Spleen (tissue), 3 donors: ENCODE measurements at regions not wholly inside any gene's neighbourhood (a gene's known extent, or its start where the extent isn't known, plus 50 kb on each side); places are given as distances from the start of the nearest gene placed in this dataset.

Experiments
- POLR2A ChIP-seq, 3 donors: fragments of 450-650 bp; IDR thresholded peaks; one replicate each; pipeline ENCODE4 v1.5.1; 2017; ENCODE audit warnings: antibody characterized with exemption in 3 of 3, mild to moderate bottlenecking in 1 of 3
- POLR2AphosphoS5 ChIP-seq, 3 donors: sonication (generic); formaldehyde crosslinking; IDR thresholded peaks; one replicate each; pipeline ENCODE4 v1.5.1; 2017; ENCODE audit warnings: antibody characterized with exemption in 3 of 3

DNA sequence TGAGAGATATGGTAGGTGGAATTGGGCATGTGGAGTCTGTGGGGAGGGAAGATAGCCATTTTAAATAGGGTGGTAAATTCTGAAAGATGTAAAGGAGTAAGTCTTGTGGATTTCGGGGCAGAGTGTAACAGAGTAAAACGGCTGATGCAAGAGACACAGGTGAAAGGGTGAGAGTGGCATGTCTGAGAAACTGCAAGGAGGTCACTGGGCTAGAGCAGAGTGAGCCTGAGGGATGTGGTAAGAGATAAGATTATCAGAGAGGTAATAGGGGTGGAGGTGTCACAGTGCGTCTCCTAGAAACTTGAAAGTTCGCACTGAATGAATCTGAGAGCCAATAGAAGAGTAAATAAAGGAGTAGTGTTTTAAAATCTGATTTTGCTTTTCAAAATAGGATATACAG lies 308.1 kb downstream of the EPM2A start:
- TF ChIP-seq POLR2AphosphoS5 (IDR thresholded peaks at IDR 0.05): no peak
- no peak for TF ChIP-seq POLR2A (IDR thresholded peaks at IDR 0.05)
